ENCODE measurements at regions not wholly inside any gene's neighbourhood (a gene's known extent, or its start where the extent isn't known, plus 50 kb on each side); places are given as distances from the start of the nearest gene placed in this dataset.

DNA sequence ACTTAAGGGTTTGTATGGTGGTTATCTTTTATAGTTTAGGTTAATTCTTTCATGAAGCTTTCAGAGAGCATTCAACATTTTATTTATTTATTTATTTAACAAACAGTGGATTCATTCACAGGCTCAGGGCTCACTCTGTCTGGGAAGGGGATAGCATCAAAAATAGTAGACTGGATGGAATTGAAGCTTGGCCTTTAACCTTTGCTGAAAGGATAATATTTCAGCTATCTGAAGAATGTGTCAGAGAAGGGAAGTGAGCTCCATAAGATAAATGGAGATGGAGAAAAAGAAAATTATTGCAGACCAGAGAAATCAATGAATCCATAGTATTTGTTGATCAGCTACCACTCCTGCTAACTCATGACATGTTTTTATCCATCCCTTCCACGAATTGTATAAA lies 305.6 kb downstream of the COG6 start:
- TF ChIP-seq, protein P1, sequence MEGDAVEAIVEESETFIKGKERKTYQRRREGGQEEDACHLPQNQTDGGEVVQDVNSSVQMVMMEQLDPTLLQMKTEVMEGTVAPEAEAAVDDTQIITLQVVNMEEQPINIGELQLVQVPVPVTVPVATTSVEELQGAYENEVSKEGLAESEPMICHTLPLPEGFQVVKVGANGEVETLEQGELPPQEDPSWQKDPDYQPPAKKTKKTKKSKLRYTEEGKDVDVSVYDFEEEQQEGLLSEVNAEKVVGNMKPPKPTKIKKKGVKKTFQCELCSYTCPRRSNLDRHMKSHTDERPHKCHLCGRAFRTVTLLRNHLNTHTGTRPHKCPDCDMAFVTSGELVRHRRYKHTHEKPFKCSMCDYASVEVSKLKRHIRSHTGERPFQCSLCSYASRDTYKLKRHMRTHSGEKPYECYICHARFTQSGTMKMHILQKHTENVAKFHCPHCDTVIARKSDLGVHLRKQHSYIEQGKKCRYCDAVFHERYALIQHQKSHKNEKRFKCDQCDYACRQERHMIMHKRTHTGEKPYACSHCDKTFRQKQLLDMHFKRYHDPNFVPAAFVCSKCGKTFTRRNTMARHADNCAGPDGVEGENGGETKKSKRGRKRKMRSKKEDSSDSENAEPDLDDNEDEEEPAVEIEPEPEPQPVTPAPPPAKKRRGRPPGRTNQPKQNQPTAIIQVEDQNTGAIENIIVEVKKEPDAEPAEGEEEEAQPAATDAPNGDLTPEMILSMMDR (IDR thresholded peaks at IDR 0.05; ENCODE audit: low read length), result no peak
- no peak for TF ChIP-seq EZH2 (IDR thresholded peaks at IDR 0.05; ENCODE audit: borderline replicate concordance, low read length)
